K562 (cell line): ENCODE measurements at regions not wholly inside any gene's neighbourhood (a gene's known extent, or its start where the extent isn't known, plus 50 kb on each side); places are given as distances from the start of the nearest gene placed in this dataset.

Experiments
- ATAC-seq: fragments of 200-7000 bp; cut with Tn5 transposase; 3 replicates; pipeline ENCODE4 v1.9.1; 2020; ENCODE audit warnings: moderate library complexity
- BruUV-seq: library from RNA; stranded (reverse); fragments of 400-500 nt; replicated peaks from 2 replicates; lab custom pipeline; 2021; lab: Mats Ljungman, UMichigan
- CTCF ChIA-PET: fragments of 300-600 bp; formaldehyde crosslinking; extraction: SDS; loops from one replicate; lab custom pipeline; 2021; ENCODE audit warnings: low intra/inter-chr PET ratio; lab: Yijun Ruan, JAX
- POLR2A ChIA-PET: fragments of 300-600, 350-650 bp; sonication (Branson Sonifier 250); formaldehyde crosslinking; extraction: SDS; loops from one replicate; lab custom pipeline; 2021; ENCODE audit warnings: antibody characterized with exemption, inconsistent platforms; lab: Yijun Ruan, JAX
- DNase-seq, 4 experiments: peaks; one replicate each; pipeline versions ENCODE4 v3.0.0 to v3.0.0-alpha.2; 2011 to 2018; ENCODE audit warnings: low spot score in 3 of 4, mixed read lengths in 3 of 4; ENCODE audit errors: extremely low read depth in 1 of 4
- FAIRE-seq: peaks from 2 replicates; lab custom pipeline; 2011; peaks lifted over from hg19 to GRCh38; lab: Jason Lieb, UNC
- H2AFZ ChIP-seq: 2 replicates; pipeline ENCODE4 v1.6.0; 2011; ENCODE audit warnings: low read depth, low read length, control low read depth, inconsistent platforms
- H3K27ac ChIP-seq: fragments of 200-600 bp; 3 replicates; pipeline ENCODE4 v1.8.0; 2011; ENCODE audit warnings: low read depth, mild to moderate bottlenecking, control low read depth, inconsistent platforms, low read length, moderate library complexity, mixed read lengths; ENCODE audit errors: extremely low read depth
- H3K27me3 ChIP-seq, 2 experiments: fragments of 300-600 bp in 1 of 2; 2 replicates in 1 of 2; 3 replicates in 1 of 2; pipeline versions ENCODE4 v1.6.0 to v1.8.0; 2011; ENCODE audit warnings: inconsistent platforms in 2 of 2, low read length in 2 of 2, mild to moderate bottlenecking in 1 of 2, mixed read lengths in 1 of 2, moderate library complexity in 1 of 2; ENCODE audit not compliant: control insufficient read depth in 2 of 2, insufficient read depth in 2 of 2
- H3K36me3 ChIP-seq: fragments of 300-600 bp; 3 replicates; pipeline ENCODE4 v1.8.0; 2011; ENCODE audit warnings: mild to moderate bottlenecking, low read length, inconsistent platforms; ENCODE audit not compliant: control insufficient read depth, insufficient read depth
- H3K4me1 ChIP-seq, 2 experiments: fragments of 200-600 bp in 1 of 2; replicated peaks in 1 of 2; 2 replicates in 1 of 2; 3 replicates in 1 of 2; pipeline versions ENCODE4 v1.5.1 to v1.8.0; 2011; ENCODE audit warnings: inconsistent platforms in 2 of 2, low read length in 2 of 2, mild to moderate bottlenecking in 1 of 2, mixed read lengths in 1 of 2, moderate library complexity in 1 of 2; ENCODE audit not compliant: control insufficient read depth in 2 of 2, insufficient read depth in 2 of 2
- H3K4me2 ChIP-seq: 2 replicates; pipeline ENCODE4 v1.6.1; 2011; ENCODE audit warnings: low read length, control low read depth, inconsistent platforms, mixed read lengths; ENCODE audit not compliant: insufficient read depth
- H3K4me3 ChIP-seq: fragments of 200-600 bp; sonication (generic), shearing (Covaris generic); 2 replicates; pipeline ENCODE4 v1.5.1; 2016; ENCODE audit warnings: control low read depth, inconsistent platforms
- H3K79me2 ChIP-seq: fragments of 200-600 bp; 3 replicates; pipeline ENCODE4 v1.8.0; 2011; ENCODE audit warnings: low read length, inconsistent platforms; ENCODE audit not compliant: control insufficient read depth, insufficient read depth
- H3K9ac ChIP-seq, 2 experiments: 2 replicates each; pipeline versions ENCODE4 v1.6.0 to v1.6.1; 2011; ENCODE audit warnings: low read depth in 2 of 2, low read length in 2 of 2, control low read depth in 1 of 2, inconsistent platforms in 1 of 2, mild to moderate bottlenecking in 1 of 2, mixed read lengths in 1 of 2; ENCODE audit not compliant: insufficient read depth in 1 of 2
- H3K9me1 ChIP-seq: one replicate; pipeline ENCODE4 v1.6.0; 2011; ENCODE audit warnings: inconsistent platforms, mild to moderate bottlenecking, low read length, moderate library complexity; ENCODE audit not compliant: control insufficient read depth, insufficient read depth
- H3K9me3 ChIP-seq: replicated peaks from 2 replicates; pipeline ENCODE4 v1.5.1; 2011; ENCODE audit warnings: low read depth, low read length, inconsistent platforms; ENCODE audit not compliant: control insufficient read depth, insufficient read depth
- H4K20me1 ChIP-seq: replicated peaks from 2 replicates; pipeline ENCODE4 v1.6.1; 2011; ENCODE audit warnings: low read length, inconsistent platforms, mixed read lengths; ENCODE audit not compliant: control insufficient read depth, insufficient read depth
- ATF4 ChIP-seq: fragments of 450-650 bp; formaldehyde crosslinking; IDR thresholded peaks from 2 replicates; pipeline ENCODE4 v1.4.0; 2022; ENCODE audit warnings: mild to moderate bottlenecking, moderate library complexity
- CBFA2T3 ChIP-seq: fragments of 450-650 bp; IDR thresholded peaks from 2 replicates; pipeline ENCODE4 v1.6.1; 2017
- FUS ChIP-seq: fragments of 200-400 bp; formaldehyde crosslinking; optimal IDR thresholded peaks from 2 replicates; pipeline ENCODE3; 2017; ENCODE audit warnings: low read depth, low read length
- GABPB1 ChIP-seq: sonication (generic); formaldehyde crosslinking; IDR thresholded peaks from 2 replicates; pipeline ENCODE4 v1.8.0; 2022; ENCODE audit warnings: mild to moderate bottlenecking, missing genetic modification reagents
- IRF9 ChIP-seq: fragments of 450-650 bp; IDR thresholded peaks from 2 replicates; pipeline ENCODE4 v1.6.1; 2016; ENCODE audit warnings: missing biosample characterization, missing genetic modification characterization
- REST ChIP-seq, 2 experiments: fragments of 450-650 bp; formaldehyde crosslinking in 1 of 2; IDR thresholded peaks; 2 replicates each; pipeline versions ENCODE4 v1.4.0 to v1.6.1; 2014 to 2020; ENCODE audit warnings: mild to moderate bottlenecking in 2 of 2, borderline replicate concordance in 1 of 2, low read depth in 1 of 2
- SUPT5H ChIP-seq: fragments of 450-650 bp; IDR thresholded peaks from 2 replicates; pipeline ENCODE4 v1.6.1; 2016
- ZBTB17 ChIP-seq: fragments of 450-650 bp; formaldehyde crosslinking; IDR thresholded peaks from 2 replicates; pipeline ENCODE4 v1.4.0; 2020; ENCODE audit warnings: mild to moderate bottlenecking
- ZBTB26 ChIP-seq: fragments of 450-650 bp; formaldehyde crosslinking; IDR thresholded peaks from 2 replicates; pipeline ENCODE4 v1.4.0; 2022; ENCODE audit warnings: missing genetic modification characterization
- ZC3H11A ChIP-seq: IDR thresholded peaks from 2 replicates; pipeline ENCODE4 v1.6.1; 2012; ENCODE audit warnings: low read depth, low read length, improper control_type of control experiment
- ZNF165 ChIP-seq: fragments of 250-450 bp; sonication (Bioruptor Pico); IDR thresholded peaks from 2 replicates; pipeline ENCODE4 v1.4.0; 2020; ENCODE audit warnings: borderline replicate concordance
- ZNF212 ChIP-seq: fragments of 450-650 bp; formaldehyde crosslinking; IDR thresholded peaks from 2 replicates; pipeline ENCODE4 v1.4.0; 2020; ENCODE audit warnings: mild to moderate bottlenecking
- ZNF551 ChIP-seq: fragments of 250-450 bp; sonication (Bioruptor Pico); IDR thresholded peaks from 2 replicates; pipeline ENCODE4 v1.5.0; 2021; ENCODE audit warnings: mild to moderate bottlenecking, moderate library complexity
- ZNF699 ChIP-seq: fragments of 250-450 bp; sonication (Bioruptor Pico); IDR thresholded peaks from 2 replicates; pipeline ENCODE4 v1.8.0; 2021; ENCODE audit warnings: mild to moderate bottlenecking, moderate library complexity; ENCODE audit not compliant: insufficient replicate concordance
- whole genome bisulfite sequencing: fragments of 100-300 bp; shearing (Covaris generic); methylation state at CpG from one replicate; pipeline ENCODE4 v1.1.6; 2016; ENCODE audit warnings: low coverage, mixed read lengths; ENCODE audit not compliant: insufficient coverage; ENCODE audit errors: missing lambda C conversion rate; 5-methylcytosine and 5-hydroxymethylcytosine counted together
- in situ Hi-C: fragments of 300-500 bp; cut with MboI; formaldehyde crosslinking; loops from 4 replicates; pipeline ENCODE4 v1.15.0; 2018; ENCODE audit warnings: inconsistent platforms, mixed read lengths
- intact Hi-C: fragments of 100-400 bp; cut with micrococcal nuclease; formaldehyde crosslinking; loops from 2 replicates; pipeline ENCODE4 v1.14.2; 2022

- ATAC-seq (no peak), FAIRE-seq (no peak), DNase-seq (no peak)
- Histone ChIP-seq H3K79me2 (no peaks in the 10 kb centered on the region), H3K27me3 (no peaks in the 10 kb centered on the region), H3K27ac (no peak overlapping the region), H3K9ac (no peak overlapping the region), H2AFZ (no peak overlapping the region), H3K9me1 (no peaks in the 10 kb centered on the region), H3K4me1 (no peaks in the 10 kb centered on the region), H3K4me3 (no peak overlapping the region), H3K4me2 (no peak overlapping the region), H4K20me1 (no peaks in the 10 kb centered on the region), H3K36me3 (no peaks in the 10 kb centered on the region), H3K9me3 (no peaks in the 10 kb centered on the region)
- ChIA-PET CTCF (no interaction called here), POLR2A (no interaction called here)
- intact Hi-C loops = no loop called here
- in situ Hi-C loops = no loop called here
- 0% methylated on average over 3 of the region's 3 CpGs for WGBS
- BruUV-seq = no TSS peak
- TF ChIP-seq ZBTB17 (CRISPR knock-in tag) (no peak), ZNF699 (CRISPR knock-in tag) (no peak), ZNF551 (no peak), CBFA2T3 (no peak), GABPB1 (CRISPR knock-in tag) (no peak), IRF9 (tag) (no peak), ZNF165 (CRISPR knock-in tag) (no peak), SUPT5H (no peak), ZC3H11A (no peak), ZNF212 (CRISPR knock-in tag) (no peak), ZBTB26 (CRISPR knock-in tag) (no peak), ATF4 (CRISPR knock-in tag) (no peak), REST (IDR thresholded peaks at IDR 0.05; ENCODE audit: borderline replicate concordance) (no peak), REST (CRISPR knock-in tag; IDR thresholded peaks at IDR 0.05; ENCODE audit: low read depth) (no peak), FUS (no peak)
Measured at GRCh38 chr13:58134012-58134411, 502.5 kb downstream of the PCDH17 start.
